ENCODE measurements at regions not wholly inside any gene's neighbourhood (a gene's known extent, or its start where the extent isn't known, plus 50 kb on each side); places are given as distances from the start of the nearest gene placed in this dataset.

GRCh38 chr12:131345521-131346436, 365.1 kb upstream of the SFSWAP start:
- FAIRE-seq (no peak), DNase-seq (ENCODE audit: extremely low read depth in 1 of 4, low spot score in 3 of 4) (no peak), ATAC-seq (0 out of 3 replicates have a peak, but pooled peaks have one; percentile 8)
- ChIA-PET CTCF (ENCODE audit: low intra/inter-chr PET ratio) (no interaction called here), POLR2A (interaction anchor here (0.7 kb wide), 1 partner anchor 15 kb away, joined by 3 read pairs; no protein-coding TSS in a partner anchor)
- H3K79me2 ChIP-seq (ENCODE audit: control insufficient read depth, insufficient read depth, low read length): no peaks in the 10 kb centered on the region
- H4K20me1 ChIP-seq (replicated peaks; ENCODE audit: control insufficient read depth, insufficient read depth, low read length): no peaks in the 10 kb centered on the region
- H3K9me3 ChIP-seq (replicated peaks; ENCODE audit: control insufficient read depth, insufficient read depth, low read depth, low read length): no peaks in the 10 kb centered on the region
- no peak overlapping the region for H3K4me3 ChIP-seq
- no TSS peak for BruUV-seq (replicated peaks)
- H3K4me1 ChIP-seq (replicated peaks in 1 of 2; ENCODE audit: control insufficient read depth in 2 of 2, insufficient read depth in 2 of 2, low read length in 2 of 2): peaks cover 29 to 30% of the 10 kb centered on the region in 2 experiments; a peak in 4 of 5 replicates
- no peak overlapping the region for H2AFZ ChIP-seq (ENCODE audit: low read depth, low read length)
- peak overlapping the region in 1 of 2 experiments; percentile 15; a peak in 1 of 4 replicates for H3K9ac ChIP-seq (ENCODE audit: insufficient read depth in 1 of 2, low read depth in 2 of 2, low read length in 2 of 2)
- intact Hi-C loops (cut with micrococcal nuclease) (loop anchor here (2.0 to 5.0 kb wide), 2 partner anchors 107 to 277 kb away; no protein-coding TSS in a partner anchor), in situ Hi-C loops (cut with MboI) (no loop called here)
- no peaks in the 10 kb centered on the region for H3K36me3 ChIP-seq (ENCODE audit: control insufficient read depth, insufficient read depth, low read length)
- H3K9me1 ChIP-seq (ENCODE audit: control insufficient read depth, insufficient read depth, low read length): no peaks in the 10 kb centered on the region
- no peaks in the 10 kb centered on the region for H3K27me3 ChIP-seq (ENCODE audit: control insufficient read depth in 2 of 2, insufficient read depth in 2 of 2, low read length in 2 of 2)
- no peak overlapping the region for H3K27ac ChIP-seq (ENCODE audit: extremely low read depth, low read depth, low read length)
- no peak overlapping the region for H3K4me2 ChIP-seq (ENCODE audit: insufficient read depth, low read length)
- TF ChIP-seq HNRNPUL1 (IDR thresholded peaks at IDR 0.05; ENCODE audit: low read length): no peak
- TF ChIP-seq RBM25 (IDR thresholded peaks at IDR 0.05; ENCODE audit: low read depth, low read length, severe bottlenecking): peak; percentile 21
- TF ChIP-seq TFAP4 (CRISPR knock-in tag; IDR thresholded peaks at IDR 0.05; ENCODE audit: borderline replicate concordance): peak; percentile 52; the same call in 1 of the 2 replicates
- WGBS (ENCODE audit: insufficient coverage, low coverage, missing lambda C conversion rate): 83% methylated on average over 9 of the region's 19 CpGs
